GM20431 (cell line): ENCODE measurements at regions not wholly inside any gene's neighbourhood (a gene's known extent, or its start where the extent isn't known, plus 50 kb on each side); places are given as distances from the start of the nearest gene placed in this dataset.
"Not testable (repeated sequence)": the region's sequence is repeated elsewhere in the genome, so short reads cannot be mapped to it uniquely, and the experiment has no call there.

Experiments
- in situ Hi-C: fragments of 300-500 bp; cut with MseI, MboI; formaldehyde crosslinking; loops from one replicate; pipeline ENCODE4 v1.15.0; 2020; ENCODE audit warnings: low sequenced_read_pairs; ENCODE audit not compliant: unreplicated experiment

- in situ Hi-C loops: no loop called here
Measured at GRCh38 chr20:17824676-17825251, 125.0 kb downstream of the BANF2 start.

GRCh38 chr20:17823409-17824144, 123.8 kb downstream of the BANF2 start:
- in situ Hi-C loops: no loop called here

GRCh38 chr20:17822540-17823408, 123.0 kb downstream of the BANF2 start:
- in situ Hi-C loops: no loop called here

- in situ Hi-C loops: no loop called here
Measured at GRCh38 chr20:17822039-17822438, 122.3 kb downstream of the BANF2 start.

- in situ Hi-C loops: not testable (repeated sequence)
Measured at GRCh38 chr20:17821606-17822005, 121.8 kb downstream of the BANF2 start.

- in situ Hi-C loops: no loop called here
Measured at GRCh38 chr20:17819395-17820093, 119.8 kb downstream of the BANF2 start.

GRCh38 chr20:17818187-17818586, 118.4 kb downstream of the BANF2 start:
- in situ Hi-C loops: no loop called here

- in situ Hi-C loops: no loop called here
Measured at GRCh38 chr20:17816804-17817587, 117.2 kb downstream of the BANF2 start.

- in situ Hi-C loops: no loop called here
Measured at GRCh38 chr20:17811628-17811965, 111.8 kb downstream of the BANF2 start.

- in situ Hi-C loops: no loop called here
Measured at GRCh38 chr20:17810847-17811627, 111.3 kb downstream of the BANF2 start.

GRCh38 chr20:17810062-17810631, 110.4 kb downstream of the BANF2 start:
- in situ Hi-C loops: no loop called here

GRCh38 chr20:17809362-17810061, 109.7 kb downstream of the BANF2 start:
- in situ Hi-C loops: no loop called here

GRCh38 chr20:17808782-17809181, 109.0 kb downstream of the BANF2 start:
- in situ Hi-C loops: no loop called here

GRCh38 chr20:17808357-17808756, 108.6 kb downstream of the BANF2 start:
- in situ Hi-C loops: no loop called here

- in situ Hi-C loops: no loop called here
Measured at GRCh38 chr20:17807651-17808050, 107.9 kb downstream of the BANF2 start.

GRCh38 chr20:17806739-17807441, 107.1 kb downstream of the BANF2 start:
- in situ Hi-C loops: no loop called here

- in situ Hi-C loops: no loop called here
Measured at GRCh38 chr20:17806107-17806506, 106.3 kb downstream of the BANF2 start.
